Progenitor cell of endocrine pancreas (in vitro differentiated cells): ENCODE measurements at regions not wholly inside any gene's neighbourhood (a gene's known extent, or its start where the extent isn't known, plus 50 kb on each side); places are given as distances from the start of the nearest gene placed in this dataset.

Source experiments
- DNase-seq: peaks from one replicate; pipeline ENCODE4 v3.0.0; 2021; ENCODE audit warnings: low spot score; ENCODE audit not compliant: unreplicated experiment
- H3K27ac Mint-ChIP-seq: 2 replicates; pipeline ENCODE4 v1.8.0; 2021; ENCODE audit warnings: mild to moderate bottlenecking, moderate library complexity, mixed read lengths
- H3K27me3 Mint-ChIP-seq: 2 replicates; pipeline ENCODE4 v1.8.0; 2021; ENCODE audit warnings: mixed read lengths
- H3K36me3 Mint-ChIP-seq: 2 replicates; pipeline ENCODE4 v1.8.0; 2022; ENCODE audit warnings: mixed read lengths; ENCODE audit not compliant: insufficient read depth
- H3K4me1 Mint-ChIP-seq: 2 replicates; pipeline ENCODE4 v1.8.0; 2021; ENCODE audit warnings: low read depth, mixed read lengths
- H3K4me3 Mint-ChIP-seq: 2 replicates; pipeline ENCODE4 v1.8.0; 2021; ENCODE audit warnings: low read depth, mild to moderate bottlenecking, moderate library complexity, mixed read lengths
- H3K9me3 Mint-ChIP-seq: 2 replicates; pipeline ENCODE4 v1.8.0; 2021; ENCODE audit warnings: low read depth, mixed read lengths
- CTCF ChIP-seq: fragments of 200-600 bp; sonication (generic); IDR thresholded peaks from one replicate; pipeline ENCODE4 v1.5.0; 2021; ENCODE audit warnings: antibody characterized with exemption, mild to moderate bottlenecking; ENCODE audit not compliant: unreplicated experiment

GRCh38 chr3:104956620-104957345, 409.9 kb upstream of the ALCAM start:
- no peak overlapping the region for H3K4me3 Mint-ChIP-seq
- no peak for TF ChIP-seq CTCF

GRCh38 chr3:104960579-104960978, 406.1 kb upstream of the ALCAM start:
- no peak for TF ChIP-seq CTCF
- DNase-seq: no peak
- H3K36me3 Mint-ChIP-seq: no peaks in the 10 kb centered on the region
- H3K27ac Mint-ChIP-seq: peak overlapping the region; percentile 35
- no peak overlapping the region for H3K4me3 Mint-ChIP-seq
- H3K27me3 Mint-ChIP-seq: no peaks in the 10 kb centered on the region
- peaks cover 6% of the 10 kb centered on the region for H3K4me1 Mint-ChIP-seq
- H3K9me3 Mint-ChIP-seq: no peaks in the 10 kb centered on the region

More at GRCh38 chr3:104956620-104957345, 409.9 kb upstream of the ALCAM start:
- no peak overlapping the region for H3K27ac Mint-ChIP-seq
- H3K9me3 Mint-ChIP-seq: peaks cover 5% of the 10 kb centered on the region
- no peak for DNase-seq
- no peaks in the 10 kb centered on the region for H3K27me3 Mint-ChIP-seq
- H3K4me1 Mint-ChIP-seq: peaks cover 5% of the 10 kb centered on the region
- no peaks in the 10 kb centered on the region for H3K36me3 Mint-ChIP-seq

GRCh38 chr3:104961851-104962250, 404.9 kb upstream of the ALCAM start:
- Mint-ChIP-seq H3K27ac (no peak overlapping the region), H3K4me1 (peaks cover 6% of the 10 kb centered on the region), H3K36me3 (no peaks in the 10 kb centered on the region), H3K27me3 (no peaks in the 10 kb centered on the region), H3K9me3 (no peaks in the 10 kb centered on the region), H3K4me3 (no peak overlapping the region)
- no peak for TF ChIP-seq CTCF
- DNase-seq: no peak

GRCh38 chr3:104974316-104974715, 392.4 kb upstream of the ALCAM start:
- DNase-seq: no peak
- Mint-ChIP-seq H3K4me3 (no peak overlapping the region), H3K4me1 (no peaks in the 10 kb centered on the region), H3K36me3 (peaks cover 2% of the 10 kb centered on the region), H3K27me3 (no peaks in the 10 kb centered on the region), H3K27ac (no peak overlapping the region), H3K9me3 (peaks cover 12% of the 10 kb centered on the region)
- TF ChIP-seq CTCF: no peak

GRCh38 chr3:104977719-104978118, 389.0 kb upstream of the ALCAM start:
- H3K27me3 Mint-ChIP-seq: no peaks in the 10 kb centered on the region

More at GRCh38 chr3:104977719-104978118, 389.0 kb upstream of the ALCAM start:
- Mint-ChIP-seq H3K4me1 (no peaks in the 10 kb centered on the region), H3K36me3 (peaks cover 2% of the 10 kb centered on the region), H3K27ac (no peak overlapping the region), H3K4me3 (no peak overlapping the region), H3K9me3 (peaks cover 15% of the 10 kb centered on the region)
- DNase-seq: no peak
- no peak for TF ChIP-seq CTCF
